ENCODE measurements at regions not wholly inside any gene's neighbourhood (a gene's known extent, or its start where the extent isn't known, plus 50 kb on each side); places are given as distances from the start of the nearest gene placed in this dataset.

- no peak overlapping the region for H3K27ac ChIP-seq (ENCODE audit: low read depth, low read length, poor library complexity, severe bottlenecking)
- no peaks in the 10 kb centered on the region for H4K20me1 ChIP-seq (ENCODE audit: insufficient read depth, low read length)
- H3F3A ChIP-seq (ENCODE audit: insufficient read depth, low read length) = no peaks in the 10 kb centered on the region
- H3K36me3 ChIP-seq (ENCODE audit: insufficient read depth, low read length) = no peaks in the 10 kb centered on the region
- H3K27me3 ChIP-seq (ENCODE audit: insufficient read depth, low read length) = no peaks in the 10 kb centered on the region
- no peak for TF ChIP-seq CTCF (IDR thresholded peaks at IDR 0.05; ENCODE audit: low read length)
- TF ChIP-seq EZH2 (IDR thresholded peaks at IDR 0.05; ENCODE audit: borderline replicate concordance, low read length) = no peak
- no peak overlapping the region for H3K9ac ChIP-seq (ENCODE audit: low read length)
- no peak overlapping the region for H3K4me3 ChIP-seq (ENCODE audit: low read depth, low read length, poor library complexity, severe bottlenecking)
- no peak overlapping the region for H3K4me2 ChIP-seq (ENCODE audit: low read length)
- H2AFZ ChIP-seq (ENCODE audit: low read length) = no peak overlapping the region
- H3K9me2 ChIP-seq (ENCODE audit: low read depth, low read length) = no peaks in the 10 kb centered on the region
- no peaks in the 10 kb centered on the region for H3K79me2 ChIP-seq (ENCODE audit: insufficient read depth, low read length)
- H3K4me1 ChIP-seq (ENCODE audit: insufficient read depth, low read length, severe bottlenecking) = no peaks in the 10 kb centered on the region
- H3K9me3 ChIP-seq (ENCODE audit: low read length) = no peaks in the 10 kb centered on the region
Observed at GRCh38 chr13:44817131-44817671, 172.1 kb downstream of the NUFIP1 start.

GRCh38 chr13:44816701-44817100 lies 172.6 kb downstream of the NUFIP1 start:
- Histone ChIP-seq H3K4me1 (ENCODE audit: insufficient read depth, low read length, severe bottlenecking) (no peaks in the 10 kb centered on the region), H3K27ac (ENCODE audit: low read depth, low read length, poor library complexity, severe bottlenecking) (no peak overlapping the region), H4K20me1 (ENCODE audit: insufficient read depth, low read length) (no peaks in the 10 kb centered on the region), H3K36me3 (ENCODE audit: insufficient read depth, low read length) (no peaks in the 10 kb centered on the region), H3K9me3 (ENCODE audit: low read length) (no peaks in the 10 kb centered on the region), H3K4me3 (ENCODE audit: low read depth, low read length, poor library complexity, severe bottlenecking) (no peak overlapping the region), H3K9ac (ENCODE audit: low read length) (no peak overlapping the region), H3K4me2 (ENCODE audit: low read length) (no peak overlapping the region), H2AFZ (ENCODE audit: low read length) (no peak overlapping the region), H3K9me2 (ENCODE audit: low read depth, low read length) (no peaks in the 10 kb centered on the region), H3F3A (ENCODE audit: insufficient read depth, low read length) (no peaks in the 10 kb centered on the region), H3K27me3 (ENCODE audit: insufficient read depth, low read length) (no peaks in the 10 kb centered on the region), H3K79me2 (ENCODE audit: insufficient read depth, low read length) (no peaks in the 10 kb centered on the region)
- TF ChIP-seq CTCF (IDR thresholded peaks at IDR 0.05; ENCODE audit: low read length) = no peak
- TF ChIP-seq EZH2 (IDR thresholded peaks at IDR 0.05; ENCODE audit: borderline replicate concordance, low read length) = no peak

GRCh38 chr13:44815623-44816022 lies 173.6 kb downstream of the NUFIP1 start:
- H3K4me2 ChIP-seq (ENCODE audit: low read length) = no peak overlapping the region
- no peaks in the 10 kb centered on the region for H3F3A ChIP-seq (ENCODE audit: insufficient read depth, low read length)
- H2AFZ ChIP-seq (ENCODE audit: low read length) = no peak overlapping the region

More at GRCh38 chr13:44815623-44816022, 173.6 kb downstream of the NUFIP1 start:
- no peaks in the 10 kb centered on the region for H3K9me2 ChIP-seq (ENCODE audit: low read depth, low read length)
- no peak overlapping the region for H3K27ac ChIP-seq (ENCODE audit: low read depth, low read length, poor library complexity, severe bottlenecking)
- no peaks in the 10 kb centered on the region for H3K36me3 ChIP-seq (ENCODE audit: insufficient read depth, low read length)
- no peaks in the 10 kb centered on the region for H3K79me2 ChIP-seq (ENCODE audit: insufficient read depth, low read length)
- no peaks in the 10 kb centered on the region for H3K4me1 ChIP-seq (ENCODE audit: insufficient read depth, low read length, severe bottlenecking)
- H3K4me3 ChIP-seq (ENCODE audit: low read depth, low read length, poor library complexity, severe bottlenecking) = no peak overlapping the region
- no peak for TF ChIP-seq CTCF (IDR thresholded peaks at IDR 0.05; ENCODE audit: low read length)
- TF ChIP-seq EZH2 (IDR thresholded peaks at IDR 0.05; ENCODE audit: borderline replicate concordance, low read length) = no peak
- H3K27me3 ChIP-seq (ENCODE audit: insufficient read depth, low read length) = no peaks in the 10 kb centered on the region
- no peaks in the 10 kb centered on the region for H4K20me1 ChIP-seq (ENCODE audit: insufficient read depth, low read length)
- H3K9ac ChIP-seq (ENCODE audit: low read length) = no peak overlapping the region
- H3K9me3 ChIP-seq (ENCODE audit: low read length) = no peaks in the 10 kb centered on the region

All from OCI-LY1 (cell line).